Peyer's patch (tissue), 4 donors: ENCODE measurements at regions not wholly inside any gene's neighbourhood (a gene's known extent, or its start where the extent isn't known, plus 50 kb on each side); places are given as distances from the start of the nearest gene placed in this dataset.

Experiments
- CTCF ChIP-seq, 6 experiments: fragments of 450-650 bp in 4 of 6; fragments of 200-600 bp in 2 of 6; sonication (generic) in 1 of 6; IDR thresholded peaks; one replicate each; pipeline ENCODE4 v1.5.1; 2017 to 2019; ENCODE audit warnings: antibody characterized with exemption in 6 of 6, mild to moderate bottlenecking in 3 of 6, moderate library complexity in 1 of 6
- POLR2A ChIP-seq, 2 donors: fragments of 450-650 bp; IDR thresholded peaks; one replicate each; pipeline ENCODE4 v1.5.1; 2017; ENCODE audit warnings: antibody characterized with exemption in 2 of 2, mild to moderate bottlenecking in 2 of 2, moderate library complexity in 2 of 2

GRCh38 chr6:118717106-118717505, 65.7 kb upstream of the CEP85L start:
- no peak for TF ChIP-seq CTCF (IDR thresholded peaks at IDR 0.05)
- no peak for TF ChIP-seq POLR2A (IDR thresholded peaks at IDR 0.05)
